ENCODE measurements at regions not wholly inside any gene's neighbourhood (a gene's known extent, or its start where the extent isn't known, plus 50 kb on each side); places are given as distances from the start of the nearest gene placed in this dataset.

DNA sequence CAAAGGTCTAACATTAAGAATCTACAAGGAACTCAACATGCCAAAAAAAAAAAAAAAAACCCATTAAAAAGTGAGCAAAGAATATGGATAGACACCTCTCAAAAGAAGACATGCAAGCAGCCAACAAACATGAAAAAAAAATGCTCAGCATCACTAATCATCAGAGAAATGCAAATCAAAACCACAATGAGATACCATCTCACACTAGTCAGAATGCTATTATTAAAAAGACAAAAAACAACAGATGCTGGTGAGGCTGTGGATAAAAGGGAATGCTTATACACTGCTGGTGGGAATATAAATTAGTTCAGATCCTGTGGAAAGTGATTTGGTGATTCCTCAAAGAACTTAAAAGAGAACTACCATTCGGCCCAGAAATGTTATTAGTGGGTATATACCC lies 257.7 kb upstream of the PLET1 start (continued):
- no peak for TF ChIP-seq CHD7 (IDR thresholded peaks at IDR 0.05; ENCODE audit: insufficient replicate concordance, low read length)

Data from H1 (cell line).